Osteocyte (in vitro differentiated cells): ENCODE measurements at regions not wholly inside any gene's neighbourhood (a gene's known extent, or its start where the extent isn't known, plus 50 kb on each side); places are given as distances from the start of the nearest gene placed in this dataset.

Experiments used
- DNase-seq: peaks from one replicate; pipeline ENCODE4 v3.0.0; 2021; ENCODE audit warnings: mixed read lengths; ENCODE audit not compliant: unreplicated experiment; ENCODE audit errors: extremely low spot score
- H3K27ac Mint-ChIP-seq: one replicate; pipeline ENCODE4 v1.8.0; 2021; ENCODE audit warnings: mild to moderate bottlenecking, mixed read lengths; ENCODE audit not compliant: unreplicated experiment
- H3K27me3 Mint-ChIP-seq: one replicate; pipeline ENCODE4 v1.8.0; 2021; ENCODE audit warnings: mixed read lengths; ENCODE audit not compliant: unreplicated experiment
- H3K36me3 Mint-ChIP-seq: one replicate; pipeline ENCODE4 v1.8.0; 2021; ENCODE audit warnings: mixed read lengths; ENCODE audit not compliant: unreplicated experiment
- H3K4me1 Mint-ChIP-seq: one replicate; pipeline ENCODE4 v1.8.0; 2021; ENCODE audit warnings: mixed read lengths; ENCODE audit not compliant: unreplicated experiment
- H3K4me3 Mint-ChIP-seq: one replicate; pipeline ENCODE4 v1.8.0; 2021; ENCODE audit warnings: mild to moderate bottlenecking, moderate library complexity, mixed read lengths; ENCODE audit not compliant: unreplicated experiment
- H3K9me3 Mint-ChIP-seq: one replicate; pipeline ENCODE4 v1.8.0; 2021; ENCODE audit warnings: mixed read lengths; ENCODE audit not compliant: unreplicated experiment
- CTCF ChIP-seq: fragments of 200-600 bp; sonication (generic); IDR thresholded peaks from 2 replicates; pipeline ENCODE4 v1.5.0; 2021; ENCODE audit warnings: antibody characterized with exemption, mild to moderate bottlenecking, moderate library complexity

- no peak for TF ChIP-seq CTCF
- Mint-ChIP-seq H3K4me1 (no peaks in the 10 kb centered on the region), H3K36me3 (no peaks in the 10 kb centered on the region), H3K27ac (no peak overlapping the region), H3K27me3 (no peaks in the 10 kb centered on the region), H3K4me3 (no peak overlapping the region), H3K9me3 (peaks cover 42% of the 10 kb centered on the region)
- no peak for DNase-seq
Measured at GRCh38 chr16:6527646-6528045, 805.0 kb upstream of the RBFOX1 start.

- no peak for DNase-seq
- Mint-ChIP-seq H3K4me3 (no peak overlapping the region), H3K9me3 (peaks cover 37% of the 10 kb centered on the region), H3K27me3 (no peaks in the 10 kb centered on the region), H3K4me1 (no peaks in the 10 kb centered on the region), H3K27ac (no peak overlapping the region), H3K36me3 (no peaks in the 10 kb centered on the region)
- no peak for TF ChIP-seq CTCF
Measured at GRCh38 chr16:6524501-6524900, 808.1 kb upstream of the RBFOX1 start.

GRCh38 chr16:6517020-6517720 lies 815.5 kb upstream of the RBFOX1 start:
- H3K9me3 Mint-ChIP-seq: peaks cover 59% of the 10 kb centered on the region
- no peak for TF ChIP-seq CTCF
- no peaks in the 10 kb centered on the region for H3K27me3 Mint-ChIP-seq
- no peak overlapping the region for H3K4me3 Mint-ChIP-seq
- no peaks in the 10 kb centered on the region for H3K36me3 Mint-ChIP-seq
- H3K27ac Mint-ChIP-seq: no peak overlapping the region
- DNase-seq: no peak
- no peaks in the 10 kb centered on the region for H3K4me1 Mint-ChIP-seq

- Mint-ChIP-seq H3K4me3 (no peak overlapping the region), H3K27me3 (no peaks in the 10 kb centered on the region), H3K4me1 (no peaks in the 10 kb centered on the region), H3K36me3 (no peaks in the 10 kb centered on the region), H3K27ac (no peak overlapping the region), H3K9me3 (peaks cover 80% of the 10 kb centered on the region)
- no peak for TF ChIP-seq CTCF
- no peak for DNase-seq
Measured at GRCh38 chr16:6512512-6512911, 820.1 kb upstream of the RBFOX1 start.

GRCh38 chr16:6510261-6510660 lies 822.4 kb upstream of the RBFOX1 start:
- Mint-ChIP-seq H3K9me3 (peaks cover 83% of the 10 kb centered on the region), H3K27me3 (no peaks in the 10 kb centered on the region), H3K4me1 (no peaks in the 10 kb centered on the region), H3K4me3 (no peak overlapping the region), H3K36me3 (no peaks in the 10 kb centered on the region), H3K27ac (no peak overlapping the region)
- no peak for TF ChIP-seq CTCF
- no peak for DNase-seq
